Liver (tissue), 3 donors: ENCODE measurements at regions not wholly inside any gene's neighbourhood (a gene's known extent, or its start where the extent isn't known, plus 50 kb on each side); places are given as distances from the start of the nearest gene placed in this dataset.

Source experiments
- RXRA ChIP-seq, 2 donors: IDR thresholded peaks; 2 replicates each; pipeline ENCODE4 v1.6.1; 2017 to 2018; ENCODE audit warnings: antibody characterized with exemption in 2 of 2, mild to moderate bottlenecking in 1 of 2
- SP1 ChIP-seq: IDR thresholded peaks from 2 replicates; pipeline ENCODE4 v1.6.1; 2018; ENCODE audit warnings: antibody characterized with exemption, mild to moderate bottlenecking
- TAF1 ChIP-seq: conservative IDR thresholded peaks from 2 replicates; pipeline ENCODE4 v1.6.1; 2016; ENCODE audit warnings: antibody characterized with exemption, mild to moderate bottlenecking
- TF ChIP-seq, protein P1 (sequence below): IDR thresholded peaks from 2 replicates; pipeline ENCODE4 v1.6.1; 2016; ENCODE audit warnings: antibody characterized with exemption
- TF ChIP-seq, protein P2 (sequence below): fragments of 150-350 bp; IDR thresholded peaks from 2 replicates; pipeline ENCODE4 v1.5.1; 2017; ENCODE audit warnings: improper control_type of control experiment, low read depth, low read length; ENCODE audit not compliant: missing input control
- donor health status: healthy.
- donor health status: healthy.

DNA sequence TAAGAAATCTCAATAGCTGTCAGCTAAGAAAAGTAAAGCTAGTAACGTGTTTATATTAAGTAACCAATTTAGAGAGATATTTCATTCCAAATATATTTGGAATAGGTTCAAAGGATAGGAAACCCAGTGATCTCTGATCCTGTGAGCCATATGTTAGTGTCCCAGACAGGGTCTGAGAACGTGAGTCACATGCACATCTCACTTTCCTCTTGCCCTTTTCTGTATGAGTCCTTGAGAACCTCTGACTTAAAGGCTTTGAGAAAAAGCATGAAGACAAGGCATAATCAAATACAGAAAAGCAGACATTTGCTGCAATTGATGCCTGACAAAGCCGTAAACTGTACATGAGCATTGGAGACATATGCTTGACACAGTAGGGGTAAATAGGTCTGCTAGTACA is 655.1 kb upstream of the ADGRL3 start:
- TF ChIP-seq, protein P1, sequence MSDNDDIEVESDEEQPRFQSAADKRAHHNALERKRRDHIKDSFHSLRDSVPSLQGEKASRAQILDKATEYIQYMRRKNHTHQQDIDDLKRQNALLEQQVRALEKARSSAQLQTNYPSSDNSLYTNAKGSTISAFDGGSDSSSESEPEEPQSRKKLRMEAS, result no peak
- TF ChIP-seq TAF1, result no peak
- TF ChIP-seq, protein P2, sequence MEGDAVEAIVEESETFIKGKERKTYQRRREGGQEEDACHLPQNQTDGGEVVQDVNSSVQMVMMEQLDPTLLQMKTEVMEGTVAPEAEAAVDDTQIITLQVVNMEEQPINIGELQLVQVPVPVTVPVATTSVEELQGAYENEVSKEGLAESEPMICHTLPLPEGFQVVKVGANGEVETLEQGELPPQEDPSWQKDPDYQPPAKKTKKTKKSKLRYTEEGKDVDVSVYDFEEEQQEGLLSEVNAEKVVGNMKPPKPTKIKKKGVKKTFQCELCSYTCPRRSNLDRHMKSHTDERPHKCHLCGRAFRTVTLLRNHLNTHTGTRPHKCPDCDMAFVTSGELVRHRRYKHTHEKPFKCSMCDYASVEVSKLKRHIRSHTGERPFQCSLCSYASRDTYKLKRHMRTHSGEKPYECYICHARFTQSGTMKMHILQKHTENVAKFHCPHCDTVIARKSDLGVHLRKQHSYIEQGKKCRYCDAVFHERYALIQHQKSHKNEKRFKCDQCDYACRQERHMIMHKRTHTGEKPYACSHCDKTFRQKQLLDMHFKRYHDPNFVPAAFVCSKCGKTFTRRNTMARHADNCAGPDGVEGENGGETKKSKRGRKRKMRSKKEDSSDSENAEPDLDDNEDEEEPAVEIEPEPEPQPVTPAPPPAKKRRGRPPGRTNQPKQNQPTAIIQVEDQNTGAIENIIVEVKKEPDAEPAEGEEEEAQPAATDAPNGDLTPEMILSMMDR, result no peak
- no peak for TF ChIP-seq SP1
- no peak for TF ChIP-seq RXRA (IDR thresholded peaks at IDR 0.05)
